Spleen (tissue), 11 donors: ENCODE measurements at regions not wholly inside any gene's neighbourhood (a gene's known extent, or its start where the extent isn't known, plus 50 kb on each side); places are given as distances from the start of the nearest gene placed in this dataset.

Experiments used
- DNase-seq: peaks from one replicate; pipeline ENCODE4 v3.0.0-alpha.2; 2020
- H3K27ac ChIP-seq, 8 donors: fragments of 200-600 bp; sonication (generic) in 7 of 8; 1 replicate in 4 of 8; 2 replicates in 4 of 8; pipeline versions ENCODE4 v1.5.0 to v1.8.0; 2016 to 2021; ENCODE audit warnings: inconsistent platforms in 4 of 8, mild to moderate bottlenecking in 4 of 8, moderate library complexity in 1 of 8
- H3K27me3 ChIP-seq, 7 donors: fragments of 200-600 bp; sonication (generic) in 6 of 7; replicated peaks in 1 of 7; 1 replicate in 4 of 7; 2 replicates in 3 of 7; pipeline versions ENCODE4 v1.5.0 to v1.8.0; 2016 to 2021; ENCODE audit warnings: inconsistent platforms in 3 of 7, mild to moderate bottlenecking in 1 of 7
- H3K36me3 ChIP-seq, 6 donors: fragments of 200-600 bp; sonication (generic) in 5 of 6; 1 replicate in 4 of 6; 2 replicates in 2 of 6; pipeline versions ENCODE4 v1.5.0 to v1.8.0; 2016 to 2021; ENCODE audit warnings: inconsistent platforms in 2 of 6
- H3K4me1 ChIP-seq, 6 donors: fragments of 200-600 bp; sonication (generic) in 5 of 6; 1 replicate in 3 of 6; 2 replicates in 3 of 6; pipeline versions ENCODE4 v1.5.0 to v1.8.0; 2016 to 2021; ENCODE audit warnings: inconsistent platforms in 3 of 6
- H3K4me3 ChIP-seq, 8 donors: fragments of 200-600 bp; sonication (generic) in 7 of 8; 1 replicate in 4 of 8; 2 replicates in 4 of 8; pipeline versions ENCODE4 v1.5.0 to v1.8.0; 2016 to 2021; ENCODE audit warnings: inconsistent platforms in 4 of 8, mild to moderate bottlenecking in 4 of 8, moderate library complexity in 2 of 8
- H3K9me3 ChIP-seq, 8 donors: fragments of 200-600 bp; sonication (generic) in 7 of 8; 1 replicate in 4 of 8; 2 replicates in 4 of 8; pipeline versions ENCODE4 v1.5.0 to v1.8.0; 2016 to 2021; ENCODE audit warnings: inconsistent platforms in 4 of 8
- CTCF ChIP-seq, 11 experiments: fragments of 200-600 bp in 7 of 11; fragments of 450-650 bp in 4 of 11; sonication (generic) in 4 of 11; IDR thresholded peaks in 8 of 11; conservative IDR thresholded peaks in 3 of 11; 1 replicate in 7 of 11; 2 replicates in 4 of 11; pipeline versions ENCODE4 v1.4.0 to v1.8.0; 2016 to 2021; ENCODE audit warnings: antibody characterized with exemption in 11 of 11, inconsistent platforms in 4 of 11, mild to moderate bottlenecking in 1 of 11
- POLR2A ChIP-seq, 3 donors: fragments of 450-650 bp; IDR thresholded peaks; one replicate each; pipeline ENCODE4 v1.5.1; 2017; ENCODE audit warnings: antibody characterized with exemption in 3 of 3, mild to moderate bottlenecking in 1 of 3
- POLR2AphosphoS5 ChIP-seq, 3 donors: sonication (generic); formaldehyde crosslinking; IDR thresholded peaks; one replicate each; pipeline ENCODE4 v1.5.1; 2017; ENCODE audit warnings: antibody characterized with exemption in 3 of 3
- WGBS, 5 donors: extraction: QIAGEN DNeasy Blood & Tissue Kit in 3 of 5; methylation state at CpG; one replicate each; pipeline versions ENCODE4 v1.1.5 to v1.1.7; 2013 to 2018; 5-methylcytosine and 5-hydroxymethylcytosine counted together
- intact Hi-C: fragments of 100-400 bp; cut with DNase I; formaldehyde crosslinking; loops from one replicate; pipeline ENCODE4 v1.15.0; 2023; ENCODE audit warnings: low total_unique reads
- donor health status: healthy with polysubstance abuse.
- donor health status: DM: no; HTN: no; CAD: no; lungs with moderate emphysema.
- donor health status: DM: no; HTN: no; CAD: no.
- donor health status: Bipolar disorder and iron deficiency.
- donor health status: healthy.
- donor health status: DM: no; HTN: no; CAD: no.
- donor health status: DM: yes; HTN: yes; CAD: no.

GRCh38 chr10:10663622-10664021 is 354.1 kb upstream of the CELF2 start:
- intact Hi-C loops: no loop called here
- H3K27me3 ChIP-seq: peaks cover 0 to 4% (median 0%) of the 10 kb centered on the region in 7 donors
- no peaks in the 10 kb centered on the region for H3K9me3 ChIP-seq
- no peaks in the 10 kb centered on the region for H3K4me1 ChIP-seq
- H3K36me3 ChIP-seq: no peaks in the 10 kb centered on the region
- H3K27ac ChIP-seq: no peak overlapping the region
- no peak for DNase-seq
- no peak for TF ChIP-seq CTCF (IDR thresholded peaks at IDR 0.05 in 8 of 11, conservative IDR thresholded peaks at IDR 0.05 in 3 of 11)
- no peak for TF ChIP-seq POLR2A (IDR thresholded peaks at IDR 0.05)
- no peak for TF ChIP-seq POLR2AphosphoS5 (IDR thresholded peaks at IDR 0.05)
- 55 to 75% (median 64%) methylated on average over 3 of the region's 3 CpGs for WGBS, 5 donors
- no peak overlapping the region for H3K4me3 ChIP-seq

- peaks cover 0 to 4% (median 0%) of the 10 kb centered on the region in 7 donors for H3K27me3 ChIP-seq
- WGBS, 5 donors: 66 to 86% (median 70%) methylated on average over 6 of the region's 6 CpGs
- H3K27ac ChIP-seq: no peak overlapping the region
- H3K9me3 ChIP-seq: no peaks in the 10 kb centered on the region
- no peak overlapping the region for H3K4me3 ChIP-seq
- no peak for DNase-seq
- TF ChIP-seq CTCF (IDR thresholded peaks at IDR 0.05 in 8 of 11, conservative IDR thresholded peaks at IDR 0.05 in 3 of 11) (no peak), POLR2A (IDR thresholded peaks at IDR 0.05) (no peak), POLR2AphosphoS5 (IDR thresholded peaks at IDR 0.05) (no peak)
- H3K4me1 ChIP-seq: no peaks in the 10 kb centered on the region
- intact Hi-C loops: no loop called here
- H3K36me3 ChIP-seq: no peaks in the 10 kb centered on the region
Observed at GRCh38 chr10:10665750-10666149, 351.9 kb upstream of the CELF2 start.

- no peaks in the 10 kb centered on the region for H3K4me1 ChIP-seq
- intact Hi-C loops: no loop called here
- no peak for TF ChIP-seq POLR2A (IDR thresholded peaks at IDR 0.05)
- TF ChIP-seq POLR2AphosphoS5 (IDR thresholded peaks at IDR 0.05): no peak
- no peak for TF ChIP-seq CTCF (IDR thresholded peaks at IDR 0.05 in 8 of 11, conservative IDR thresholded peaks at IDR 0.05 in 3 of 11)
- no peak overlapping the region for H3K27ac ChIP-seq
- H3K27me3 ChIP-seq: no peaks in the 10 kb centered on the region
- 58 to 85% (median 67%) methylated on average over 5 of the region's 5 CpGs for WGBS, 5 donors
- no peak for DNase-seq
- H3K36me3 ChIP-seq: no peaks in the 10 kb centered on the region
- no peak overlapping the region for H3K4me3 ChIP-seq
- H3K9me3 ChIP-seq: peaks cover 0 to 6% (median under 1%) of the 10 kb centered on the region in 8 donors
Observed at GRCh38 chr10:10667466-10667865, 350.2 kb upstream of the CELF2 start.

- intact Hi-C loops: no loop called here
- Histone ChIP-seq H3K27me3 (no peaks in the 10 kb centered on the region), H3K4me3 (no peak overlapping the region), H3K9me3 (peaks cover 0 to 17% (median 9%) of the 10 kb centered on the region in 8 donors), H3K36me3 (no peaks in the 10 kb centered on the region), H3K4me1 (no peaks in the 10 kb centered on the region), H3K27ac (no peak overlapping the region)
- WGBS, 5 donors: 90 to 100% (median 95%) methylated on average over 1 of the region's 1 CpG
- no peak for DNase-seq
- TF ChIP-seq CTCF (IDR thresholded peaks at IDR 0.05 in 8 of 11, conservative IDR thresholded peaks at IDR 0.05 in 3 of 11) (no peak), POLR2AphosphoS5 (IDR thresholded peaks at IDR 0.05) (no peak), POLR2A (IDR thresholded peaks at IDR 0.05) (no peak)
Observed at GRCh38 chr10:10676972-10677371, 340.7 kb upstream of the CELF2 start.
